ENCODE measurements at regions not wholly inside any gene's neighbourhood (a gene's known extent, or its start where the extent isn't known, plus 50 kb on each side); places are given as distances from the start of the nearest gene placed in this dataset.

DNA sequence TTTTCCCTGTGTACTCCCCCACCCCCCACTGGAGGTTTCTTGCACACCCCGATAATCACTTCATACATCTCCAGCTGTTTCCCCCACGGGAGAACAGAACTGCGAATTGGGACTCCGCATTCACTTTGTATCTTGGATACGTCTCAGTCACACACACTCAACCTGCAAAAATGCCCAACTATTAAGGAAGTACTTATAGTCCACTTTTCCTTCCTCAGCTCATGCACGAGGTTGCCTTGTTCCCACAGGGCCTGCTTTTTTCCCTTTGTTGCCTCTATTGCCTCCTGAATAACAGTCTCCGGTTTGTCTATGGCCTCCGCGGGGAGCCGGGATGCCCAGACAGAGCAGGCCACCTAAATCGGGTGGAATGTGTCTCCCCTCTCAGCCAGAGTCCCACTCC is 282.3 kb downstream of the PYDC2 start:
- Mint-ChIP-seq H3K4me1 (no peaks in the 10 kb centered on the region), H3K9me3 (peaks cover 0 to 11% of the 10 kb centered on the region in 2 donors), H3K27me3 (no peaks in the 10 kb centered on the region), H3K4me3 (no peak overlapping the region), H3K27ac (no peak overlapping the region)
- ATAC-seq (no peak), DNase-seq (no peak)

DNA sequence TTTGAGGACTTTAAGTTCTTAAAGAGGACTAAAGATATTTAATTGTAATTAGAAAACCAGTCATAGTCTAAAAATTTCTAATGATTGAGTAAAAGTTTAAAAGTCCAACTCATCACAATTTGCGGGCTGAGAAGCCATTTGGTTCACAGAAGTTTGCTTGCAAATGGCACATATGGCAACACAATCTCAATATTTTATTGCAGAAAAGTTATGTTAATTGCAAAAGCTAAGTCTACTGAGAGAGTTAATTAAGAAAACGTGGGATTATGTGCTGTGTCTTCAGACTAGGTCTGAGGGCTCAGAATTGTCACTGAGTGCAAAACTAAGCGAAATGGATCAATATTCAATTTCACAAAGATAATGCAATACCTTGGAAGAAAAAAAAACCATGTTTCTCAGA is 289.7 kb downstream of the PYDC2 start:
- ATAC-seq (no peak), DNase-seq (no peak)
- Mint-ChIP-seq H3K27me3 (no peaks in the 10 kb centered on the region), H3K4me3 (no peak overlapping the region), H3K4me1 (no peaks in the 10 kb centered on the region), H3K9me3 (peaks cover 0 to 8% of the 10 kb centered on the region in 2 donors), H3K27ac (no peak overlapping the region)

DNA sequence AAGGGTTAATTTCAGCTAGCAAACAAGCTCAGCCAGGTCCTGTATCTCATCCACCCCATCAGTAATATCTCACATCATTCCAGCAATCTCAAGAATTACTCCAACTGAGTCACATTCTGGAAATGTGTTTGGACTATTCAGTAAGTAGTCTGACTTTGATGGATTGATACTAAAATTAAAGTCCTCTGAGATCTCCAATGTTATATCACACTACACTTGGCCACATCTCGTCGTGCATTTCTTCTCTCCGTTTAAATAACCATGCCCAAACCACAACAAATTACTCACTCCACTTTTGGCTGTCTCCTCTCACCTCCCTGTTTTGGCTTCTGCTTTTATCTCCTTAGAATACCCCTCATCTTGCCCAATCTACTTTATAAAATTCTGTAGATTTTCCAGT is 292.2 kb downstream of the PYDC2 start:
- ATAC-seq: no peak
- Mint-ChIP-seq H3K27me3 (no peaks in the 10 kb centered on the region), H3K4me3 (no peak overlapping the region), H3K9me3 (peaks cover 0 to 12% of the 10 kb centered on the region in 2 donors), H3K27ac (no peak overlapping the region), H3K4me1 (no peaks in the 10 kb centered on the region)
- no peak for DNase-seq

DNA sequence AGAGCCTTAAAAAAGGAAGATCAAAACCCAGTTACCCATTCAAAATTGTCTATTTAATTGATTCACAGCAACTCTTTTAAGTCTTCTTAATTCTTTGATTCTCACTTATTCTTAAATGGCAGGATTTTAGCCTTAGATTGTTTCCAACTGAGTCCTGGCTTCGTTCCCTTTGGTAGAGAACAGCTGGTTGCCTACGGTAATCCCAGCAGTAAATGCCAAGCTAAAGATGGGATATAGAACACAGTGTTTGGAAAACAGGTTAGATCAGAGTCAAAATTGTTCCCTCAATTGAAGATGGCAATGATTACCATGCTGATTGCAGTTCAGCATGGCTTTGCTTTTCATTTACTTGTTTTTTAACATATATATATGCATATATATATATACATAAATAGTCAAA is 300.9 kb downstream of the PYDC2 start:
- DNase-seq (no peak), ATAC-seq (no peak)
- Mint-ChIP-seq H3K4me3 (no peak overlapping the region), H3K27me3 (no peaks in the 10 kb centered on the region), H3K9me3 (peaks cover under 1 to 17% of the 10 kb centered on the region in 2 donors), H3K4me1 (no peaks in the 10 kb centered on the region), H3K27ac (no peak overlapping the region)

DNA sequence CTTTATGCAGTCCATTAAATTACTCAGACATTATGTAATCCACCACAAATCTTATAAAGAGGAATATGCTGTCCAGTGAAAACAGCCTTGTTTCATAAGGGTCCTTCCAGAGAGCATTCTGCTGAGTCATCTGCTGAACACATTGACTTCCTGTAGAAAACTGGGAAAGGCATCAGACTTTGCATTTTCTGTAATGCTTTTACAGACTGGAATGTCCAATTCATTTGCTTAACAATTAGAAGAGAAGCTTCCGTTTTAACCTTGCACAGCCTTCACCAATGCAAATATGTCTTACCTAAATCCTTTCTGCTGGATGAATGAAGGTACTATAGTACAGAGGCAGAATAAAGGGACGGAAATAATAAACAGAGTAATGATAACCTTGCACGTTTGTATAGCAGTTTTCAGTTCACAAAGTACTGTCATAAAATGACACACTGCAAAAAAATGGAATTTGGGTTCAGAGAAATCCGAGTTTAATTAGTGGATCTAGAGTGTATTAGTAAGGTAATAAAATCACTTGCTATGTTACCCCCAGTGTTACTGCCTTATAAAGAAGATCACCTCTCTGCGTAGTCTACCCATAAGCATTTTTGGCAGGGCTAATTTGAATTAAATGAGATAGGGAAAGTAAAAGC is 301.5 kb downstream of the PYDC2 start:
- no peak for DNase-seq
- no peak overlapping the region for H3K27ac Mint-ChIP-seq

DNA sequence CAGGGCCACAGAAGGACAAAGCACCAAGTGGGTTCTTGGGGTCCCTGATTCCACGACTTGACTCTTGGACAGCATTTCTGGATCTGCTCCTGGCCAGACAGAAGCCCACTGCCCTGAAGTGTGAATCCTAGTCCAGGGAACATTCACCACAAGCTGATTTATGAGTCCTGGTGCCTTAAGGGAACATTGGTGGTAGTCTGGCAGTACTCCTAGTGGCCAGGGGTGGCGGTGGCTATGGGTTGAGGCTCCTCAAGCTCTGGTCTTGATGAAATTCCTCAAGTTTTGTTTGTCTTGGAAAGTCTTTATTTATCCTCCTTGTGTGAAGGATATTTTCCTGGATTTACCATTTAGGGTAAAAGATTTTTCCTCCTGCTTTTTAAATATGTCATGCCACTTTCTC is 307.5 kb downstream of the PYDC2 start:
- ATAC-seq (no peak), DNase-seq (no peak)
- Mint-ChIP-seq H3K9me3 (peaks cover 0 to 19% of the 10 kb centered on the region in 2 donors), H3K4me3 (no peak overlapping the region), H3K27me3 (no peaks in the 10 kb centered on the region), H3K27ac (no peak overlapping the region), H3K4me1 (no peaks in the 10 kb centered on the region)

More for the DNA sequence above, 301.5 kb downstream of the PYDC2 start:
- ATAC-seq: no peak
- H3K4me3 Mint-ChIP-seq: no peak overlapping the region
- no peaks in the 10 kb centered on the region for H3K4me1 Mint-ChIP-seq
- H3K27me3 Mint-ChIP-seq: no peaks in the 10 kb centered on the region
- peaks cover 0 to 17% of the 10 kb centered on the region in 2 donors for H3K9me3 Mint-ChIP-seq

DNA sequence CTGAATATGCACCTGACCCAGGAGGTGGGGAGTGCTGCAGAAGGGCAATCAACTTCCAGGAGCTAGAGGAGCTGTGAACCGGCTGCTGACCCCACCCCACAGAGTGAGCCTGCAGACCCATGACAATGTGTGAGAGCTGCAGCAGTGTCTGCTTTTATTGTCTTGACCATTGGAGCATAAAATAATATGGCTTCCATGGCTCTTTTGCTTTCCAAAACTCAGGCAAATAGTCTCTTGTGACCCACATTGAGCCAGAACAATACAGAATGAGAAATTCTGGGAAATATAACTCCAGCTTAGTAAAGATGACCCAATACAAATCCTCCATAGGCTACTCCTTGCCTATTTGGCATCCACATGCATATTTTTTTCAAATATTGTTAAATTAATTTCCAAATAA is 309.6 kb downstream of the PYDC2 start:
- no peaks in the 10 kb centered on the region for H3K4me1 Mint-ChIP-seq
- no peak overlapping the region for H3K4me3 Mint-ChIP-seq
- no peak overlapping the region for H3K27ac Mint-ChIP-seq
- ATAC-seq: no peak
- no peaks in the 10 kb centered on the region for H3K27me3 Mint-ChIP-seq
- peaks cover 5 to 19% of the 10 kb centered on the region in 2 donors for H3K9me3 Mint-ChIP-seq
- no peak for DNase-seq

DNA sequence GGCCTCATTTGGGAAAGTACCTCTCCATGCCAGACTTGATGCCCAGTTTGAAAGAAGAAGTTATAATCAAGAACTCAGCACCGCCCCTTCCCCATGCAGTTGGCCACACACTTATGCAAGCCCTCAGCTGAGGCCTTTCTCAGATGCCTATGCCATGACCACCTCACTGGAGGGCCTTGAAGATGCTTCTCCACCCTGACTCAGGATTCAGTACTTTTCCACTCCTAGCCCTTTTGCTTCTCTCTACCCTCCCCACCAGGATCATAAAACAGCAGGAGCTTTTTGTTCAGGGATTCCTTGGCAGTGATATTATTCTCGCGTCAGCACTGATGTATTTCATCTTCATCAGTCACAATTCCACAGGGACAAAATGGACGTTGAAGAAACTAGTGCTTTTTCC is 313.5 kb downstream of the PYDC2 start:
- DNase-seq (no peak), ATAC-seq (no peak)
- peaks cover 10 to 19% of the 10 kb centered on the region in 2 donors for H3K9me3 Mint-ChIP-seq
- no peak overlapping the region for H3K4me3 Mint-ChIP-seq
- H3K27me3 Mint-ChIP-seq: no peaks in the 10 kb centered on the region
- no peaks in the 10 kb centered on the region for H3K4me1 Mint-ChIP-seq
- no peak overlapping the region for H3K27ac Mint-ChIP-seq

DNA sequence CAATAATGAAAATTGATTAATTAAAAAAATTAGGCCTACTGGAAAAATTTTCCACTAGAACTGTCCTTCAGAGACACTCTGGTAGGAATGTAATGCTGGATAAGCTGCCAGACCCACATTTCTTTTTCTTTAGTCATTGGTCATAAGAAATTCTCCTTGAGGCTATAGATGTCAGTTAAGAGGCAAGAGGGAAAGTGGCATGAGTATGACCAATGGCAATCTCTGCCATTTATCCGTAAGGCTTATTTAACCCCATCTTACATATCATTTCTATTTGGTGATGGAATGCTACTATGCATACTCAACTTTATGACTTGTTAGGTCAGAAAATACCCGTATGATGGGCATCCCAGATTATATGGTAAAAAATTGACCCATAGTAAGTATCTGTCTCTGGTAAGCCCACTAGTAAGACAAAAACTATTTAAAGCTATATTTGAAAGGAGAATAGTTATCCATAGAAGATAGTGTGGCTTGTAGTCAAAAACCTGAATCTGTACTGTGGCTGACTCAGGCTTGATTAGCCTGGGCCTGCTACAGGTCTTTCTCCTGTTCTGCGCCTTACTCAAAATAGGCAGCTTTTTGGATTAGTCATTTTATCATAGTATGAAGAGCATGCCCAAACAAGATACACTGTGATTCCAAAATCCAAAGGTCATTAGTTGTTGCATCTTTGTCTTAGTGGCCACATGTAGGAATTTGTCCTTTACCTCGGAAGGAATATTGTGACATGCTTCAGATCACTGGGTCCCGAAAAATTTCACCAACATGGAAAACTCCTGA is 314.7 kb downstream of the PYDC2 start:
- DNase-seq: no peak
- H3K4me1 Mint-ChIP-seq: no peaks in the 10 kb centered on the region
- ATAC-seq: no peak
- H3K27me3 Mint-ChIP-seq: no peaks in the 10 kb centered on the region
- no peak overlapping the region for H3K27ac Mint-ChIP-seq
- no peak overlapping the region for H3K4me3 Mint-ChIP-seq
- H3K9me3 Mint-ChIP-seq: peaks cover 10% of the 10 kb centered on the region in 2 donors

DNA sequence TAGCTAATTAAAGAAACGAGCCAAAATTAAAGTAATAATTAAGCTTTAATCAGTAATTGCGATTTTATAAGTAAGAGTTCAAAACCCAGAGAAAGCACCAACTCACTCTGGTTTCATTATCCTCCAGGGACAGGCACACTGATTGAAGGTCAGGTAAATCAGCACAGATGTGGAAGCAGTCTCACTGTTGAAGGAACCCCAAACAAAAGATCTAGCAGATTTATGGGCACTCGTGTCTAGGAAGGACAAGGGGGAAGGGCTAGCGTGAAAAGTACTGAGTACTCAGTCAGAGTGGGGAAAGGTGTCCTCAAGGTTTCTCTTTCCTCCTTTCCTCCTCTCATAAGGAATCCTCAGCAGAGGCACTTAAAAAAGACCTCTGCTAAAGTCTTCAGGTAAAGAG is 320.1 kb downstream of the PYDC2 start:
- Mint-ChIP-seq H3K27me3 (no peaks in the 10 kb centered on the region), H3K4me3 (no peak overlapping the region), H3K4me1 (no peaks in the 10 kb centered on the region), H3K27ac (no peak overlapping the region), H3K9me3 (peaks cover 14 to 25% of the 10 kb centered on the region in 2 donors)
- ATAC-seq (no peak), DNase-seq (no peak)

DNA sequence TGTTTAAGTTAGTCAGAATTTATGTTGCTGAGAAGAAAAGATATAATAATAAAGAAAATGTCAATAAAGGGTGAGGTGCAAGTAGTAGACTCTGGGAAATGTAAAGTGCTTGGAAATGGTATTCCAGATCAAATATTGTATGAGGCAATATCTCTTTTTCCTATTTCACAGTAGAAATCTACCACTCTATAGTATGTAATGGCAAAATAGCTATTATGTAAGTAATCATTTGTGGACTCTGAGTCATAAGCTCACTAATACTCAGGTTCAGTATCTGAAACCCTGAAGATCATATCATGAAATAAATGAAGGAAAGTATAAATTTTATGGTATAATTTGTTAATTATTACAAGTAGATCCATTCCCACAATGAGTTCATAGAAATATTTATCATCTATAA is 322.1 kb downstream of the PYDC2 start:
- ATAC-seq (no peak), DNase-seq (no peak)
- Mint-ChIP-seq H3K4me3 (no peak overlapping the region), H3K9me3 (peaks cover 14 to 15% of the 10 kb centered on the region in 2 donors), H3K27ac (no peak overlapping the region), H3K27me3 (no peaks in the 10 kb centered on the region), H3K4me1 (no peaks in the 10 kb centered on the region)

DNA sequence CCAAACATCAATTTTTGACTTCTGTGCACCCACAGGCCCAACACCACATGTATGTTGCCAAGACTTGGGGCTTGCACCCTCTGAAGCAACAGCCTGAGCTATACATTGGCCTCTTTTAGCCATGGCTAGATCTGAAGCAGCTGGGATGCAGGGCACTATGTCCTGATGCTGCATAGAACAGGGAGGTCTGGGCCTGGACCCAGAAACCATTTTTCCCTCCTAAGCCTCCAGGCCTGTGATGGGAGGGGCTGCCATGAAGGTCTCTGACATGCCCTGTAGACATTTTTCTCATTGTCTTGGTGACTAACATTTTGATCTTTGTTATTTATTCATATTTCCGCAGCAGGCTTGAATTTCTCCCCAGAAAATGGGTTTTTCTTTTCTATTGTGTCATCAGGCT is 330.0 kb downstream of the PYDC2 start:
- Mint-ChIP-seq H3K4me1 (no peaks in the 10 kb centered on the region), H3K4me3 (no peak overlapping the region), H3K27ac (no peak overlapping the region), H3K9me3 (peaks cover 6 to 25% of the 10 kb centered on the region in 2 donors), H3K27me3 (no peaks in the 10 kb centered on the region)
- DNase-seq (no peak), ATAC-seq (no peak)

DNA sequence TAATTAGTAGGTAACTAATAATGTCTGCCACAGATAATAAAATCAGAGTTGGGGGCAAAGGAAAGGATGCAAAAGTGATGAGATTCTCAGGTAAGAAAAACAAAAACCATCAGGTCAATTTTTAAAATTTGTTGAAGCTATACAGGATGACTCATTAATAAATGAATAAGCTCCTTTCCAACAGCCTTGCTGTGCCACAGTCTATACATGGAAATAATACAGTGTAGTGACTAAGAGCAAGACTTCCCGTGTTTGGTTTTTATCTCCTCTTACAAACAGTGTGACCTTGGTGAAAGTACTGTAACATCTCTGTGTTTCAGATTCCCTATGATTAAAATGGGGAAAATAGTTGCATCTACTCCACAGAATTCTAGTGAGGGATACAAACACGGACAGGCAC is 331.6 kb downstream of the PYDC2 start:
- DNase-seq (no peak), ATAC-seq (no peak)
- H3K27me3 Mint-ChIP-seq: no peaks in the 10 kb centered on the region
- H3K4me3 Mint-ChIP-seq: no peak overlapping the region
- H3K9me3 Mint-ChIP-seq: peaks cover 6 to 26% of the 10 kb centered on the region in 2 donors
- H3K27ac Mint-ChIP-seq: no peak overlapping the region
- no peaks in the 10 kb centered on the region for H3K4me1 Mint-ChIP-seq

DNA sequence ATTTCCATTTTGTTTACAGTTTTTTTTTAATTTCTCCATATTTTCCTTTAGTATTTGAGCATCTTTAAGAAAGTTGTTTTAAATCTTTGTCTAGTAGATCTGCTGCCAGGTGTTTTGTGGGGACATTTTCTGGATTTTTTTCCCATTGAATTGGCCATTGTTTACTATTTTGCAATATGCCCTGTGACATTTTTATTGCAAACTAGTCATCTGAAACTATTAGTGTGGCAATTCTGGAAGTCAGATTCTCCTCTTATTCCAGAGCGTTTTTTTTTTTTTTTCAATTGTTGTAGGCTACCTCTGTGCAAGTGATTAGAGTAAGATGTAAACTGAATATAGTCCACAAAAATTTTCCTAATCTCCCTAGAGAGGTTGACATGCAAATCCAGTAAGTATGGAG is 334.2 kb downstream of the PYDC2 start:
- DNase-seq: no peak
- H3K27me3 Mint-ChIP-seq: no peaks in the 10 kb centered on the region
- no peak for ATAC-seq
- H3K9me3 Mint-ChIP-seq: peaks cover 6 to 20% of the 10 kb centered on the region in 2 donors
- H3K27ac Mint-ChIP-seq: no peak overlapping the region
- no peaks in the 10 kb centered on the region for H3K4me1 Mint-ChIP-seq
- H3K4me3 Mint-ChIP-seq: no peak overlapping the region

DNA sequence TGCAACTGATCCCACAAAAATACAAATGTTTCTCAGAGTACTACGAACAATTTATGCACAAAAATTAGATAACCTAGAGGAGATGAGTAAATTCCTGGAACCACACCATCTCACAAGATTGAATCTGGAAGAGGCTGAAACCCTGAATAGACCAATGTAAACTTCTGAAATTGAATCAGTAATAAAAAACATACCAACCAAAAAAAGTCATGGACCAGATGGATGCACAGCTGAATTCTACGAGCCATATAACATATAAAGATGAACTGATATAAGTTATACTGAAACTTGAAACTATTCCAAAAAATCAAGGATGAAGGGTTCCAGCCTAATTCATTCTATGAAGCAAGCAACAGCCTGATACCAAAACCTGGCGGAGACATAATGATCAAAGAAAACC is 336.3 kb downstream of the PYDC2 start:
- Mint-ChIP-seq H3K27ac (no peak overlapping the region), H3K27me3 (no peaks in the 10 kb centered on the region), H3K4me3 (no peak overlapping the region), H3K4me1 (no peaks in the 10 kb centered on the region), H3K9me3 (peaks cover 5 to 18% of the 10 kb centered on the region in 2 donors)
- DNase-seq (no peak), ATAC-seq (no peak)

DNA sequence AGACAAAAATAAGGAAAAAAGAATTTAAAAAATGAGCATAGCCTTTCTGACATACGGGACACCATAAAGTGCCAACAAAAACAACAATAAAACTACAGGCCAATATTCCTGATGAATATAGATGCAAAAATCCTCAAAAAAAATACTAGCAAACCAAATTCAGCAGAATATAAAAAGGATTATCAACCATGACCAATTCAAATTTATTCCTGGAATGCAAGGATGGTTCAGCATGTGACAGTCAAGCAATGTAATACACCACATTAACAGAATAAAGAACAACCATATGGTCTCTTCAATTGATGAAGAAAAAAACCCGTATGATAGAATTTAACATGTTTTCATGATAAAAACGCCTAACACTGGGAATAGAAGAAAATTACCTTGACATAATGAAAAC is 341.7 kb downstream of the PYDC2 start:
- Mint-ChIP-seq H3K4me3 (no peak overlapping the region), H3K27me3 (no peaks in the 10 kb centered on the region), H3K9me3 (peaks cover 5 to 27% of the 10 kb centered on the region in 2 donors), H3K27ac (no peak overlapping the region), H3K4me1 (no peaks in the 10 kb centered on the region)
- no peak for DNase-seq
- ATAC-seq: no peak

All from stimulated activated naive CD8-positive, alpha-beta T cell treated with anti-CD3 and anti-CD28 coated beads, Interleukin-15, amount 100 ng/mL, for 72 hours (primary cell).